Nucleus accumbens (tissue), 56 donors: ENCODE measurements at regions not wholly inside any gene's neighbourhood (a gene's known extent, or its start where the extent isn't known, plus 50 kb on each side); places are given as distances from the start of the nearest gene placed in this dataset.
"Not testable (repeated sequence)": the region's sequence is repeated elsewhere in the genome, so short reads cannot be mapped to it uniquely, and the experiment has no call there.

Experiments
- DNase-seq, 56 donors: peaks; one replicate each; lab custom pipeline; 2025; lab: John Stamatoyannopoulos, UW

DNA sequence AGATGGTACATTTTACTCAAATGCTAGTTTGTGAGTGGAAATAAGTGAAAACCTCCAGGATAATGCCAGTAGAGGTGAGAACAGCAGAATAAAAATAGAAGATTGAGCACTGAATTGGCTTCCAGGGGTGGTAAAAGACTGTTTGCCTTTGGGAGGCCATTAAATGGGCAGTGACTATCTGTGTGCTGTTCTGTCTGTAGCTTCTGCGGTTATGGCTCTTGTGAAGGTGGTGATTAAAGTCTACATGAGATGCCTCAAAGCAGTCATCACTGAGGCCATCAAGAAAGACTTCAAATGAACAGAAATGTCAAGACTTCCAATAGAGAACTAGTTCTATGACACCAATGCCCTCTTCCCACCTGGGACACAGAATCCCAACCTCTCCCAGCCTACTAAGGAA, 108.8 kb downstream of the EFHB start:
- DNase-seq, result no peak

DNA sequence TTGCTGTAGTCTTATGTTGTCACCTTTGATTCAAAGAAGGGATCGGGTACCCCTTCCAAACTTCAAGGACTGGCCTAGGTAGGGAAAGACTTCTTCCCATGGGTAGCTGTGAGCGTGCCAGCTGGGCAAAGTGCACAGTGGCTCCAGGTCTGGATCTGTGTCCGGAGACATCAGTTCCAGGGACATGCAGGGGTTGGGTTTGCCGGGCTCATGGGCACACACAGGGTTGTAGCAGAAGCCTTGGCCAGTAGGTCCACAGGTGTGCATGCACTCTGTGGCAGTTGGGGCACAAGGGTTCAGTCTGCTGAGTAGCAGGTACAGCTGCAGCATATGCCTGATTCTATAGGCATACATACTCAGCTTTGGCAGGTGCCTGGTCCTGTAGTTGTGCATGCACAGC, 111.2 kb downstream of the EFHB start:
- no peak for DNase-seq

DNA sequence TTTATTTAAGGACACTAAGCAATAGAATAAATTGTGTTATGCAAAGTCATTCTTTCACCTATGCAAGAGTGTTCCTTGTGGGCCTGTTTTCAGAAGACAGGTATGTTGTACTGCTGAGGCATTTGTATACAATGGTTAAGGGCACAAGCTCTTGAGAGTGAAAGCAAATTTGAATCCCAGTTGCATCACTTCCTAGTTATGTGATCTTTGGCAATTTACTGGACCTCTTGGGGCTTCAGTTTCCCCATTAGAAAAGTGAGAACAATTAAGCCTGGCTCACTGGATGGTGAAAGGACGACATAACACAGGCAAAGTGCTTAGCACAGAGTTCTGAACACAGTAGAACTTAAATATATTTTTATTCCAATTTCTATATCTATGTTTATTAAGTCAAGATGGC, 117.4 kb downstream of the EFHB start:
- DNase-seq, result no peak

DNA sequence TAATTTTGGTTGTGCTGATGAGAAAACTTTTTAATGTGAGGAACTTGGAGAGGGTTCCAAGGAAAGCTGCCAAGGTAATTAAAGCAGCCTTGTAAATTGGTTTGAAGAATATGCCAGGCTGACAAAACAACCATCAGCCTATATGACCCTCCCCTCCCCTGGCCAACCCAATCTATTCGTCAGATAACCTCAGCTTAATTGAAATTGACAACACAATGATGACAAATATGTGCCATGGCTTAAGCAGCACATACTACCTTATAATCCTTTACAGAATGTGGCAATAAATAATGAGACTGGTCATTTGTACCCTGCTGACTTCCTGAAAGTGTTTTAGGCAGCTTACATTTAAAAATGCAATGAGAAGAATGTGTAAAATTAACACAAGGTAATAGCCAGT, 118.2 kb downstream of the EFHB start:
- DNase-seq, result no peak

DNA sequence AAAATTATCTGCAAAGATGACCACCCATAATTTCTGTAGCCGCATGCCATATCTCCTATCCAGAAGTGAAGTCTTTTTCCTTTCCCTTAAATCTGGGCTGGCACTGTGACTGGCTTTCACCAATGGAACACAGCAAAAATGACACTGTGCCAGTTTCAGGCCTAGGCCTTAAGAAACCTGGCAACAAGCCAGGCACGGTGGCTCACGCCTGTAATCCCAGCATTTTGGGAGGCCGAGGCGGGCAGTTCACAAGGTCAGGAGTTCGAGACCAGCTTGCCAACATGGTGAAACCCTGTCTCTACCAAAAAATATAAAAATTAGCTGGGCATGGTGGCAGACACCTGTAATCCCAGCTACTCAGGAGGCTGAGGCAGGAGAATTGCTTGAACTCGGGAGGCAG, 120.3 kb downstream of the EFHB start:
- DNase-seq, result not testable (repeated sequence)

DNA sequence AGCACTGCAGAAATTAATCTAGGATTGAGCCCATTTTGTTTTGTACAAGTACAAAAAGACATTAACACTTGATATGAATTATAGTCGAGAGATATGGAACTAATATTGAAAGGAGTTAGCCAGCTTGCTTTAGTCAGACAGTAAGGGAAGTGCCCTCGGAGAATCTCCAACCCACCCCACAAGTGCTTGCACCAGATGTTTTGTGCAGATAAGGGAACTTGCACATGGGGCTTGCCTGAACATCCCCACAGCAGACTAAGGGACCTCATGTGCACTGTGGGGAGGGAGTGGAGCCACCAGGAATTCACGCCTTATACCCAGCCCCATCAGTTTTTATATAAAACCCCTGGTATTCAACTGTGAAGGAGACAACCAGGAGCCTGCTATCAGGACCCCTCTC, 122.3 kb downstream of the EFHB start:
- DNase-seq, result no peak

DNA sequence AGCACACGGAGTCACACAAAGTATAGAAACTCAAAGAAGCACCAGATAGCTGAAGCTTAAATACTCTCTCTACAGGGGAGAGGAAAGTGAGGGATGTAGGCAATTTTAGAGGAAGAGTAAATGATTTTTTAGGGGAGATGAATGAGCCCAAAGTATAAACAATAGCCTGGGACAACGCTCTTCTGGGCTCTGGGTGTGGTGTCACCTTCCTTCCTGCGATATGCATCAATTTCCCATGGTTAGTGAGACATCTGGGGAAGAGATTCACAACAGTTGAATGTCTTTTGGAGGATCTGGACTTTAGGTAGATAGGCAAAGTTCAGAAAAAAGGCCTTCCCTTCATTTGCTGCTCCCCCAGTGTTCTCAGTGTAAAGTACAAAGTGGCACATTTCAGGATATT, 125.2 kb downstream of the EFHB start:
- no peak for DNase-seq

DNA sequence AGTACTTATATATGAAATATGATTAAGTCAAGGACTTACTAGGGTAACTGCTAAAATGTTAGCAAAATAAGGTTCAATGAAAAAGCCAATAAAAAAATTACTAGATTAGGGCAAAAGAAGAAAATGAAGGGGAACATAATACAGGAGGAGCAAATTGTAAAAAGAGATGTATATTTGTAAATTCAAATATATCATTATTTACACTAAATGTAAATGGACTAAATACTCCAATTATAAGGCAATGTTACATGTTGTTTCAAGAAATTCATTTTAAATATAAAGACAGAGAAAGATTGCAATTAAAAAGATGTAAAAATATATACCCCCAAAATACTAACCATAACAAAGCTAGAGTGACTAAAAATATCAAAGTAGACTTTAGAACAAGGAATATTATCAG, 134.1 kb downstream of the EFHB start:
- no peak for DNase-seq

DNA sequence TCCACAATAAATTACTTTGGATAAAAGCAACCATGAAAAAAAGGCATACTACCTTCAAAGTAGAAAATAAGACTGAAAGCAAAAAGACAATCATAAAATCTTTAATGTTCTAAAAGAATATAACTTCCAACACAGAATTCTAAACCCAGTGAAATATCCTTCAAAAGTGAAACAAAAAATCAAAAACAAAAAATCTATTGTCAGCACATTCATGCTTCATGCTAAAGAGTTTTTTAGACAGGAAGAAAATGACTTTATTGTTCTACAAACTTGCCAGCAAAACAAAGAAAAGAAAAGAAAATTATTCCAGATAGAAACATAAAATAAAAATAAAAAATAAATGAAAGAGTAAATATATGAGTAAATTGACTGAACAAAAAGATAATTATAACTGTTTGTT, 134.9 kb downstream of the EFHB start:
- no peak for DNase-seq

DNA sequence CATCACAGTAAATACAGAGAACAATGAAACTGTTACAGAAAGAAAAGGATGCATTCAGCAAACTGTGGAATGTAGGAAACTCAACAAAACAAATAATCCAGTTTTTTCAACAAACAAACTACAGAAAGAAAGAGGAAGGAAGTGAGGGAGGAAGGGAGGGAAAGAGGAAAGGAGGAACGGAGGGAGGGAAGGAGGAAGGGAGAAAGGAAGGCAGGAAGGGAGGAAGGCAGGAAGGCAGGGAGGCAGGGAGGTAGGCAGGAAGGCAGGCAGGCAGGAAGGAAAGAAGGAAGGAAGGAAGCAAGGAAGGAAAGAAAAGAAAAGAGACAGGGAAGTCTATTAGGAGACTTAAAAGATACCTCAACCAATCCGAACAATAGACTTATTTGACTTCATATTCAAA, 135.7 kb downstream of the EFHB start:
- no peak for DNase-seq

DNA sequence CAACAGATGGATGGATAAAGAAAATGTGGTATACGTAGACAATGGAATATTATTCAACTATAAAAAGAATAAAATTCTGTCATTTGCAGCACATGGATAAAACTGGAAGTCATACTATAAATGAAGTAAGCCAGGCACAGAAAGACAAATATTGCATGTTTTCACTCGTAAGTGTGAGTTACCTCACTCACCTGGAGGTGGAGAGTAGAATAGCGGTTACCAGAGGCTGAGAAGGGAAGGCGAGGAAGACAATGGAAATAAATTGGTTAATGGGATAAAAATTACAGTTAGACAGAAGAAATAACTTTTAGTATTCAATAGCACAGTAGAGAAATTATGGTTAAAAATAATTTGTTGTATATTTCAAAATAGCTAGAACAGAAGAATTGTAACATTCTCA, 141.6 kb downstream of the EFHB start:
- no peak for DNase-seq

DNA sequence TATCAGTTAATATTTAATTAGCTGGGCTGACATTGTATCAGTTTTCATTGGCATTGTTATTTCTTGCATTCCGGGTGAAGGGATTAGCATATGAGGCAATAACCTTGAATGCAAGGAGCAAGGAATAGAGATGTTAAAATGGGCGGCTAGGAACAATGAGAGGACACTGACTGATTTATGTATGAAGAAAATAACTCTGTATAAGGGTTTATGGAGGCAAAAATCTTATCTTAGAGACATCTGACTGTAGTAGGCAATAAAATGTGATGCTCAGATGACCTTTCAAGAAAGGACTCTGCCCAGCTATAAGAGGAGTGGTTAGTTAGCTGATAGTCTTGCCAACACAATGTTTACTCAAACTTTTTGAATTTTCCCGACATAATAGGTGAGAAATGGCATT, 158.3 kb downstream of the EFHB start:
- no peak for DNase-seq

DNA sequence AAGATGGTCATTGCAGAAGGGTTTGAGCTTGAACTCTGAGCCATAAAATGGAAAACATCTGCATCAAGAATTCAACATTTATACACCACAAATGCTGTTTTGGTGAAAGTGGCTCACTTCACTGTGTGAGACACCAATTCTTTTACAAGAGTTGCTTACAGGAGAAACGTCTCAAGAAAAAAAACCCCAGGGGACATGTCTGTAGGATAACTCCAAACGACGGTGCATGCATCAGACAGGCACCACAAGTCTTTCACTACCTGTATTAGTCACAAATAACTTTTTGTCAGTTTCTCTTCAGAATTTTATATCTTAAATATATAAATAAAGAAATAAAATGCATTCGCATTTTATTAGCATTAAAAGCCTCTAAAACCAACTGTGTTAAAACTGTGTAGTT, 164.3 kb downstream of the EFHB start:
- DNase-seq, result no peak

DNA sequence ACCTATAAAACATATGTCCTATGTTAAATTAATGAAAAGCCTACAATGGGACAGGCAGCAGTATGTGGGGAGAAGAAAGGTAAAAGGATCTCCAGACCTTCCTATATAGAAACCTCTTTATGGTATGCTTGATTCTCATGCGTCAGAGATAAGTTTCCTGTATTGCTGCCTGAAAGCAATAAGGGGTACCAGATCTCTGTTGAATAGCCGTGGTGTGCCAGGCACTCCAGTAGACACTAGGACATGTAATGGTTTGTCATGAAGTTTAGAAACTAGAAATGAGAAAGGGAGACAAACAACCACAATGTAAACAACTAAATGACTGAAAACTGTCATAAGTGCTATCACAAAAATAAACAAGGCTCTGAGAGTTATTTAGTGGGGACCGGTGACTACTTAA, 168.1 kb downstream of the EFHB start:
- DNase-seq, result no peak

DNA sequence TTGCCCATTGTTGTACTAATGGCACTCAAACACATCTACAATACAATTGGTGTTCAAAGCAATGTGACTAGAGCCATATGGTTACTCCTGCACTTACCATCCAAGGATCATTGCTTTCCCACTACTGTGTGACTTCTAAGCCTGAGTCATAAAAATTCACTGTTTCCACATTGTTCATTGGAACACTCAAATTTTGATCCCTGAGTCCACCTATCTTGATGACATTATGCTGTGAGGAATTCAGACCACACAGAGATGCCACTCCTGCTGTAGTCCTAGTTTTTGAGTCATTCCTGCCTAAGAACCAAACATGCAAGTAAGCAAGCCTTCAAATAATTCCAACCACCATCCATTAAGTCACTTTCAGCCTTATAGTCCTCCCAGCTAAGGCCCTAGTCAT, 176.2 kb downstream of the EFHB start:
- DNase-seq, result no peak

DNA sequence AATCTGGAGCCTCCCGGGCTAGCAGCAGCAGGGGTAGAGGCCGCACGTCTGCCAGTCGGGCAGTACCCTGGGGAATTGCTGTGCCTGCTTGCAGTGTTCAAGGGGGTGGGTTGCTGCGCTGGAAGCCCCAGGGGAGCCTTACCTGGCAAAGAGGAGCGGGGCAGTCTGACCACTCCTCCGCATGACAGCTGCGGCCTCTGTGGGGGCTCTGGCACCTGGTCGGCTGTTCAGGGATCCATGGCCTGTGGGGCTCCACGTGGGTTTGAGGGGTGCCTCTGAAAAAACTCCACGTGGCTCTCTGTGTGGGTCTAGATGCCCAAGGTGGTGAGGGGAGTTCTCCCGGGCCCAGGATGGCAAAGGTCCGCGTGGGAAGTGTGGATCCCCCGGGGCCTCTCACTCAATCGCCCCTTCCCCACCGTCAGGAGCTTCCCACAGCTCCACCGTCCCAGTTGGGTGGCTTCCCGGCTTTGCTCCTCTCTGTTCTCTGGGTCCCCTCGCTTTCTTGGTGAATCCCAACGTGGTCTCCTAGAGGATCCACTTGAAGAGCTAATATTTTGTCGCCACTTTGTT, 184.5 kb downstream of the EFHB start:
- DNase-seq, result no peak

DNA sequence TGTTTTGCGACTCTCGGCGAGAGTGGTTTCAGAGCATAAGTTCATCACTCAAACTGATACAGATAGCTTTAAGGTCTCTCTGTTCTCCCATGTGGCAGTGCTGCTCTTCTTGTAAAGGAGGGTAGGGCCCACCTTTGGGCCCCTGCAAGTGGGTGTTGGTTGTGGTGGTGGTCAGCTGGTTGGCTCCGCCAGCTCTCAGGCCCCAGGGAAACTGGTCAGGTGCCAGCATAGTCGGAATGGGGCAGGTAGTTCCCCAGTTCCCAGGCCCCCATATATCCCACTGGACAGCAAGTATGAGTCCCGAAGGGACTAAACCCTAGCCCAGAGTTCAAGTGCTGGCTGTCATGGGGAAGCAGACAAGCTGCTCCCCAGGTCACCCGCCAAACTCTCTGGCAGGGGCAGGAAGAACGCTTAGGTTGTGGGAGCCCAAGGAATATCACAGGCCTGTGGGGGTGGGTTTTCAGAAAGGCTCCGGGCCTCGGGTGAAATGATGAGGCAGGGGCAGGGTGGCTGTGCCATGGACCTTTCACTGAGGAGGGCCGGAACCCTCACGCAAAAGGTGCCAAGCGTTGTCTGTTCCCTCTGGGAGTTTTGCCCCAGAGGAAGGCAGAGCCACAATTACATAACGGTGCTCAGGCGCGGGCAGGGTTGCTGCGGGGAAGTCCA, 185.1 kb downstream of the EFHB start:
- DNase-seq, result no peak

DNA sequence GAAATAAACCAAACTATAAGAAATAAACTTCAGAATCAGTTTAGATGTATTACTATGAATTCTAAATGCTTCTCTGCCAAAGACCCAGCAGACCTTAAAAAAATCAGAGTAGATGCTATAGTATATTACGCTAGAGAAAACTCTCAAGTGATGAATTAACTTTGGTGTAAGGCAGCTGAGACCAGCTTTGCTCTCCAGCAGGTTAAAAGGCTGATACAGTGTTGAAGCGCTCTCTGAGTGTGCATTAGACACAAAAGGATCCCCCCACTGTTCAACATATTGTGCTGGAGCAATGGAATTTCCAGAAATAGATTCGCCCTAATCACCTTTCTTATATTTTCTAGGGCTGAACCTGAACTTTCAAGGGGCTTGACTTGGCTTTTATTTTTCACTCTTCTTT, 190.0 kb downstream of the EFHB start:
- no peak for DNase-seq

DNA sequence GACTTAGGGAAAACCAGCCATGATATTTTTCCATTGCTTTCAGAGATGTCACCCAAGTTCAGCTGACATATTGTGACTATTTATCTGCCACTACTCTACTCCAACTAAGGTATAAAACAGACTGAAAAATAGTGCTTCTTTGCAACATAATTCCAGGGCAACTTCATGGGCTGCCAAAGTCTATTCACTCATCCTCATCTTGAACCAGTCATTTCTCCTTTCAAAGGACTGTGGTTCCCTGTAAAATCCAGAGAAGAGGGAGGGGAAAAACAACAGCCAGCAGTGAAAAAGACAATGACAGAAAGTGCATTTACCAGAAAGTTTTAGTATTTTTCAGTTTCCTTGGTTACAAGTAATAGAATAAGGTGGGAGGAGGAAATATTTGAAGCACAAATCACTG, 191.1 kb downstream of the EFHB start:
- DNase-seq, result no peak

DNA sequence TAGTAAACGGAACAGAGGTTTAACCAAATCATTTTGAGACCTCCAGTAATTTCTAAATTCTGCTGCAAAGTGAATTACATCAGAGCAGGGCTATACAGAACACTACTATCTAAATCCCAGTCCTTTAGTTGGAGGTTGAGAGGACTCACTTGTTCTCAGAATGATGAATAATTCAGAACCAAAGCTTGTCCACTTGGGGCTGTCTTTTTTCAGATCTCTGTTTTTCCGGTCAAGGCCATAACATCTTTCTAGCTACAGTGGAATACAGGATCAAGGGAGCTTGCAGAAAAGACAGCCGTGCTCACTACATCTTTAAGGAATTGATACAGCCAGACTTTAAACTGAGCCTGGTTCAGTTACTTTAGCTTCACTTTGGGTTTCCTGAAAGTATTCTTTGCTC, 194.5 kb downstream of the EFHB start:
- DNase-seq, result peak in 1 of 56 donors; percentile 9

DNA sequence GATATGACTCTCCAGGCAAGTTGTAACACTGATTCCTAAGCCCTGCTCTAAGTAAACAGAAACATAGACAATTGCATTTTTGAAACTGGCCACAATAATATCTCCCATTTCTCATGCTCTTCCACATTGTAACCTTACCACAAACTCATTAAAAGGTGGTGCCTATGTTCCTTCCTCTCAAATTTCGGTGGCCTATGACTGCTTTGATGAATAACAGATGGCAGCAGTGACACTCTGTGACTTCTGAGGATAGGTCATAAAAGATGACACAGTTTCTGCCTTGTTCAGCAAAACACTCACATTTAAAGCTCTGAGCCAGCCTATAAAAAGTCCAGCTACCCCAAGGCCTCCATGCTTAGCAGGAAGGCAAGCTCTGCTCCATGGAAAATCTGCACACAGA, 195.2 kb downstream of the EFHB start:
- no peak for DNase-seq

DNA sequence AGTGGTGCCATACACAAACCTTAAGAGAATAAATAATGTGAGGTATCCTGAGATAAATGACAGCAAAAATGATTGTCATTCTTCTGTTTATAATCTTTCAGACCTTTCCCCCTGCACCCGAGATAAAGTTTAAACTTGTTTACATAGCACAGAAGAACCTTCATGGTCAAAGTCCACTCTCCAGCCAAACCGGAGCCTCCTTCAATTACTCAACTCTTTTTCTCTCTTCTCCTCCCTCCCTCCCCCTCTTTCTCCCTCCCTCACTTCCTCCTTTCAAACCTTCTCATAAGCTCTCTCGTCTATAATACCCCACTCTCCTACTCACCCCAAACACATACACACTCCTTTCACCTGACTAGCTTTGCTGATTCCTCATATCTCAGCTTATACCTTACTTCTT, 198.9 kb downstream of the EFHB start:
- DNase-seq, result no peak

DNA sequence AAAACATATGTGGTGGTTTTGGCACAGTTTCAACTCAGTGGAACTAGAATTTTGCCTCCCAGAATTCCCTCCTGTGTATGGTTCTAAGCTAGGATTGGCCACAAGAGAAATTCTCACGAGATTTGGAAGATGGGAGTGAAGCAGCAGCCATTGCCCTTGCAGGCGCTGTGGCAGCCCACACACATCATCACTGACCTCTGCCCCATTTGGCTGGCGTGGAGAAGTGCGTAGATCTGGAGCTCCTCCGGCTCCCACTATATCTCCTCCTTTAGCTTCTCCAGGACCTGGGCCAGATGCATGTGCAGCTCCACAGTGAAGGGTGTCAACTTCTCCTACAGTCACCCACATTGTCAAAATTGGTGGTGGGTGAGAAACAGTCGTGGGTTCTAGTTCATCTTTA, 199.6 kb downstream of the EFHB start:
- no peak for DNase-seq
